IMR-90 (cell line): ENCODE measurements at regions not wholly inside any gene's neighbourhood (a gene's known extent, or its start where the extent isn't known, plus 50 kb on each side); places are given as distances from the start of the nearest gene placed in this dataset.

ENCODE experiments used
- BHLHE40 ChIP-seq: fragments of 150-350 bp; IDR thresholded peaks from 2 replicates; pipeline ENCODE4 v1.6.1; 2016; ENCODE audit warnings: mild to moderate bottlenecking, low read depth, low read length
- CTCF ChIP-seq: conservative IDR thresholded peaks from 2 replicates; pipeline ENCODE4 v1.5.1; 2012; ENCODE audit warnings: mild to moderate bottlenecking, low read depth, low read length, improper control_type of control experiment
- MAFK ChIP-seq: IDR thresholded peaks from 2 replicates; pipeline ENCODE4 v1.6.1; 2012; ENCODE audit warnings: low read depth, low read length, improper control_type of control experiment
- MAZ ChIP-seq: IDR thresholded peaks from 2 replicates; pipeline ENCODE4 v1.6.1; 2012; ENCODE audit warnings: low read depth, mild to moderate bottlenecking, low read length, improper control_type of control experiment, moderate library complexity, borderline replicate concordance
- POLR2A ChIP-seq: IDR thresholded peaks from 2 replicates; pipeline ENCODE4 v1.6.1; 2012; ENCODE audit warnings: mild to moderate bottlenecking, low read depth, low read length
- RCOR1 ChIP-seq: IDR thresholded peaks from 2 replicates; pipeline ENCODE4 v1.6.1; 2012; ENCODE audit warnings: mild to moderate bottlenecking, low read length, improper control_type of control experiment; ENCODE audit not compliant: insufficient replicate concordance

GRCh38 chr1:218673170-218673569, 328.0 kb downstream of the TGFB2 start:
- no peak for TF ChIP-seq MAZ
- TF ChIP-seq RCOR1: no peak
- TF ChIP-seq POLR2A: no peak
- no peak for TF ChIP-seq CTCF
- no peak for TF ChIP-seq BHLHE40
- TF ChIP-seq MAFK: no peak
